ENCODE measurements at regions not wholly inside any gene's neighbourhood (a gene's known extent, or its start where the extent isn't known, plus 50 kb on each side); places are given as distances from the start of the nearest gene placed in this dataset.

GRCh38 chr9:118321788-118322187 is 617.6 kb downstream of the TLR4 start:
- DNase-seq = no peak

DNA sequence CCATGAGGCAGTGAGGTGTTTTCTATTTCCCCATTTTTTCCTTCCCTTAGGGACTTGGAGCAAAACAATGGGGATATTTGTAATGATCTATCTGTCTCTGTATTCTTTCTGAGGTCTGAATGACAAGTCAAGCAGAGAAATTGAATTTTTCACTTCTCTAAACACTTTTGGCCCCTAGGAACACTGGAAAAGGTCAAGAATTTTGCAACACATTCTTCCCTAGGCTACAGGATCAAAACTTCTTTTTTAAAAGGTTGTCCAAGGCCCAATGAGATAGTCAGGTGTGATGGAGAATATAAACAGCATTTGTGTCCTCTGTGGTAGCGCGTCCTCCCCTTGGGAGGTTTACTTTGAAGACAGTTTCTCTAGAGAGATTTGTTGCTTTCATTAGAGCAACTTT is 620.5 kb downstream of the TLR4 start:
- no peak for DNase-seq

GRCh38 chr9:118325757-118326156 is 621.6 kb downstream of the TLR4 start:
- DNase-seq = no peak

DNA sequence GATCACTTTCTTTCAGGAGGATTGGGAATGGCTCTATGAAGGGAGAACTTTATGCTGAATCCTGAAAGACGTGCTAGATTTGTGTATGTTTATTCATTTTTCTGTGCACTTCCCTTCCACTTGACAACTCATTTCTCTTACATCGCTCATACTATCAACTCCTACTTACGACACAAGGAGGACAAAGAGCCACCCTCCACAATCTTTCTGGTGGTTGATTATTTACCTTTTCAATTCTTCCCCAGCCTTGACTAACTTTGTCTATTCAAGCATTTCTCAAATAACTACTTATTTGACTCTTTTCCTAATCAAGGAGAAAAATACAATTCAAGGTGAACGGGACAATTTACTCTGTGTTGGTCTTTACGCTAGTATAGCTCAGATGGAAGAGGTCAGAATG is 622.1 kb downstream of the TLR4 start:
- DNase-seq = no peak

DNA sequence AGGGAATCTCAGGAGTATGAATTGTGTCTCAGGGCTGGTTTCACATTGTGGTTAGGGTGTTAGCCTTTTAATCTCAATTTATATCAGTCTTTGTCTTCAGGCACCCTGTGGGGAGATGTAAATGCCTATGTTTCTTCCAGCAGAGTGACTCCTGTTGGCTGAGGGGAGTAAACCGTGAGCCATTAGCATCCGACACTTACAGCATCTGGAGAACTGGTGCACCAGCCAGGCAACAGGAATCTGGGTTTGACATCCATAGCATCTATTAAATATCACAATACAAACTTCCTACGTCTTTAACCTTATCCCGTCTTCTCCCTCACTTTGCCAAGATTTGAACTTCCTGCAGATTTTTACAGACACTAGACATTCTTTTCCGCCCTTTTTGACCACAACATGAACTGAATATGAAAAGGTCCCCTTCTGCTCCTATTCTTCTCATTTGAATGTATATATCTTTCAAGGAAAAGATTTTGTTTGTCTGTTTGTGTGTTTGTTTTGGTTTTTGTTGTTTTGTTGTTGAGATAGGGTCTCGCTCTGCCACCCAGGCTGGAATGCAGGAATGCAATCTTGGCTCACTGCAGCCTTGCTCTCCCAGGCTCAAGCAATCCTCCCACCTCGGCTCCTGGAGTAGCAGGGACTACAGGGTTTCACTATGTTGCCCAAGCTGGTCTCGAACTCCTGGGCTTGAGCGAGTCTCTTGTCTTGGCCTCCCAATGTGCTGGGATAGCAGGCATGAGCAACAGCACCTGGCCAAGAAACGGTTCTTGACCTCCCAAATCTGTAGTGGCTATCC is 626.2 kb downstream of the TLR4 start:
- DNase-seq = no peak

DNA sequence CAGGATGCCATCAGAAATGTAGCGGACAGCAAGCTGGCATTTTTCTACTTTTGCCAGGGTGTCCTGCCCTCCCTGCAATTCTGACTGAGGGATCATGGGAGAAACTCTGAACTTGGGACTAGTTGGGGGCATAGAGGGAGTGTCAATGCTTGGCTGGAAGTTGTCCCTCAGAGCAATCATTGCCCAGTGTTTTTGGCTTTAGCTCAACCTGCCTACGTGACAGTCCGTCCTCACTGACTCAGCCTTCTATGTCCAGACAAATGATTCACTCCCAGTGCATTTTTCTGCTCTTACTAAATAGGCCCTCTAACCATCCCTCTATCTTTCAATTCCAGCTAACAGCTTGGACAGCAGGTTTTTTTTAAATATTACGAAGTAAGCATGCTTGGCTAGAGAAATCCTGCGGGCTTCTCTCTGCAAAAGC is 627.4 kb downstream of the TLR4 start:
- no peak for DNase-seq

- no peak for DNase-seq
These were observed 632.2 kb downstream of the TLR4 start for GRCh38 chr9:118336250-118336942.

- DNase-seq = no peak
These were observed 632.7 kb downstream of the TLR4 start for GRCh38 chr9:118336943-118337330.

DNA sequence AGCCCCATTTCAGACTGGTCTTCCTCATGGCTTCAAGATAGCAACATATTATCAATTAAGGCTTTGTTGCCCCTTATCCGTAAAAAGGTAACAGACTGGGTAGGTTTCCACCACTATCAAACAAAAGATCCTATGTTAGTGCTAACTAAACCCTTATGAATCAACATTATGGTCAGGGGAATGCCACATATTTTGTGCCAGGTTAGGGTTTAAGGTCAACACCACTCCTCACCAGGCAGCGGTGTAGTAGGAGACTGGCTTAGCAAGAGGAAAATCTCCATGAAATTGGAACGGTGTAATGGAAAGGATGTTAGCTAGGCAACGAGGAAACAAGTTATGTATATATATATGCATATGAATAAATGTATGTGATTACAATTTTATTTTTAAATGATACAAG is 655.8 kb downstream of the TLR4 start:
- no peak for DNase-seq

- DNase-seq = no peak
These were observed 657.9 kb downstream of the TLR4 start for GRCh38 chr9:118362123-118362522.

- DNase-seq = no peak
These were observed 658.4 kb downstream of the TLR4 start for GRCh38 chr9:118362596-118362995.

GRCh38 chr9:118364266-118365106 is 660.3 kb downstream of the TLR4 start:
- no peak for DNase-seq

GRCh38 chr9:118366228-118366627 is 662.0 kb downstream of the TLR4 start:
- no peak for DNase-seq

DNA sequence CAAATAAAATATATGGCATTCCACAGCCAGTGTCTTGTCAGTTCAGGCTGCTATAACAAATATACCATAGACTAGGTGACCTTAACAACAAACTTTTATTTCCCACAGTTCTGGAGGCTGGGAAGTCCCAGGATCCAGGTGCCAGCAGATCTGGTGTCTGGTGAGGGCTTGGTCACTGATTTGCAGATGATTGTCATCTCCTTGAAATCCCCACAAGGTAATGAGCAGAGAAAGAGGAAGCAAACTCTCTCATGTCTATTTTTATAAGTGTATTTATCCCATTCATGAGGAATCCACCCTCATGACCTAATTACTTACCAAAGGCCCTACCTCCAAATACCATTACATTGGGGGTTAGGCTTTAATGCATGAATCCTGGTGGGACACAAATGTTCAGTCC is 663.2 kb downstream of the TLR4 start:
- DNase-seq = no peak

DNA sequence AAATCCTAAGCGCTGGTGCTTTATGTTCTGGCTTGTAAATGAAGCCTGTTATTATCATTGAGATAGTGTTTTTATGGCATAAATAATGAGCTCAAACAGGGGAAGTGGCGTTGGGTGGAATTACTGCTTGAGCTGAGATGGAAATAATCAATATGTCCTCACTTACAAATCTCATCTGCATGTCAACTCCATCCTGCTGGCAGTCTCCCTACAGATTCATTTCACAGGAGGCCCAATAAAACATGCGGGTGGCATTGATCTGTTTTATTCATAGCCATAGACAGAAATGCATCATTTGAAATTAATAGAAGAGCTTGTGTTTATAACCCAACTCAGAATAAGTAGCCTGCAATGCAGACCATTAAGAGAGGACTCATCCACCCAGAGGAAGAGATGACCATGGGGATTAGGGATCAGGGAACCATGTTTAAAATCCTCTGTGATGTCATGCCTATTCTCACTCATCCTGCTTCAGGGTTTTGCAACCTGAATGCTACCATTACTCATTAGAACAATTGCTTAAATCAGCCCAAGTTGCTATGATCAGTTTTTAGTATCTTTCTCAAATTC is 680.4 kb downstream of the TLR4 start:
- no peak for DNase-seq

GRCh38 chr9:118395415-118395814 is 691.2 kb downstream of the TLR4 start:
- DNase-seq = no peak

DNA sequence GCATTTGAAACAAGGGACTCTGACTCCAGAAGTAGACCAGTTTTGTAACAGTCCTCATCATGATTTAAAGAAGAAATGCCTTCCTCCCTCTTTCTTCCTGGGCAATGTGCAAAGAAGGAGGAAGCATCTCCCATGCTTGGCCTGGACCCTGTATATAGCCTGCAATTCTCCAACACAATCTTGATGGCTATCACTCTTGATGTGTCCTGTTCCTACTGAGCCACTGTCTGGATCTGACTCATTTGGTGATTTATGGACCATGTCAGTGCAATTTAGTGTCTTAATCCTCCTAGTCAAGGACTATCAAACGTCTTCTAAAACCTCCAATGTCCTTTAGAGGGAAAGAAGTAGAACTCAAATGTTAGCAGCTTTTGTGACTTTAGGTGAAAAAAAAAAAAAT is 697.3 kb downstream of the TLR4 start:
- no peak for DNase-seq

DNA sequence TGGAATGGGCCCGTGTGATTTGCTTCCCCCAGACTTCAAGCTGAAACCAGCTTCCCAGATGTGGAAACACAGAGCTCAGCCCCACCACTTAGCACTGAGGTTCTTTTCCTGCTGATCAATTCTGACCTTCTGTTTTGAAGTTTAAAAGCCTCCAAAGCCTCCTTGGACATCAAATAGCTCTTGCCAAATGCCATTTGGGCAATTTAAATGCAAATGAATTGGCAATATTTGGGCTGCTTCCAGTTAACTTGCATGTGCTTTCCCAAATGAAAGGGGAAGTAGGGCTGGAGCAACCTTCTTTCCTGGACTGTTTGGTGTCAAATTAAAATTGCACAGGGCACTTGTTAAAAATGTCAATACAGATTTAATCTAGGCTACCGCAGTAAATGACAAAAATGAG is 710.5 kb downstream of the TLR4 start:
- no peak for DNase-seq

DNA sequence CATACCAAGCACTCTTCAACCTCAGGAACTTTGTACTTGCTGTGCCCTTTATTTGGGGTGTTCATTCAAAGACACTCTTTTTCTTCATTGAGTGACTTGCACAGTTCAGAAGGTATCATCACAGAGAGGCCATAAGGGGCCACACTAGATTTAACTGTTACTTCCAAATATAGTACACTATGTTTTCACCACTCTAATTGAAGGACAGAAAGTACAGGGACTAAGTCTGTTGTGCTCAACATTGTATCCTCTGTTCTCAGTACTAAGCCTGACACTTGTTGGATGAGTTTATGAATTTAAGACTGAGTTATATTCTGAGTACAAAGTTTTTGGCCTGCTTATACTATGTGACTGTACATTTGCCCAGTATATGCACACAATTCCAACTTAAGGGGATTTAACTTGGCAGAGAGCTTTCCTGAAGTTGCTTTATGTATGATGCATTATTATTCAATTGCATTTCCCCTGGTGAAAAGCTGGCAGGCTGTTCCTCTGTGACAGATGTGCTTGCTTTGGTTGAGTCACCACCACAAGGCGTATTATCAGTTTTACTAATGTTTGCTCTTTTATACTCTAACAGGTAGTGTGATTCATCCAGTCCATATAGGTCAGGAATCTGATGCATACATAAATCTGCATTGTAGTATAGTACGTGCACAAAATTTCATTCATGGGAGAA is 714.8 kb downstream of the TLR4 start:
- DNase-seq = no peak

DNA sequence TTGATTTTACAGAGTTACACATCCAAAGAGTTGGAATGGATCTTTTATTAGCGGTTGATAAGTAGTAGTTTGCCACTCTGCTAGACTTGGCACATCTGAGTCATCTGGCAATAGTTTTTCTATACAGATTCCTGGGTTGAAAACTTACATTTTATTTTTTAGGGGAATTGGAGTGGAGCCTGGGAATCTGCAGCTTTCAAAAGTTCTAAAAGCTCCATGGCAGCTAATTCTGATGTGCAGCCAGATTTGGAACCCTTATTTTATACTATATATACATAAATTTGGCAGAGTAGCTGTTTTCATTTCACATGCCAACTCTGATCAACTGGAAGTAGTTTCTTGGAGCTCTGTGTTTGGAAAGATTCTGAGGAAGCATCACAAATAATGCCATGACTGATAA is 715.5 kb downstream of the TLR4 start:
- DNase-seq = no peak

- DNase-seq = no peak
These were observed 718.3 kb downstream of the TLR4 start for GRCh38 chr9:118422508-118422907.

DNA sequence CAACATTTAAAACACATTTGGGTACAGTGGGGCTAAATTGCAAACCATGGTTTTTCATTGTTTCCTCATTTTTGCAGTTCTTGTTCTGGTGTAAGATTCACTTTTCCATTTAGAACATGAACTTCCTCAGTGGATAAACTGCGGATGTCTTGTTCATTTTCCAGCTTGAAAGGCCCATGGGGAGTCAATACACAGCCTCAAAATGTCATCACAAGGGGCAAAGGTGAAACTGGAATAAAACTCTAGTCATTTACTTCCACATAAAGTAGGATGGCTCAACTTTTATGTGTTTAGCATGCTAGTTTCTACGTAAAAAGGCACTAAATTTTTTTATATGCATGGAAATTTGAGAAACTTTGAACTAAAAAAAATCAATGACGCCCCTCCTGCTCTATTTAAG is 718.8 kb downstream of the TLR4 start:
- no peak for DNase-seq

DNA sequence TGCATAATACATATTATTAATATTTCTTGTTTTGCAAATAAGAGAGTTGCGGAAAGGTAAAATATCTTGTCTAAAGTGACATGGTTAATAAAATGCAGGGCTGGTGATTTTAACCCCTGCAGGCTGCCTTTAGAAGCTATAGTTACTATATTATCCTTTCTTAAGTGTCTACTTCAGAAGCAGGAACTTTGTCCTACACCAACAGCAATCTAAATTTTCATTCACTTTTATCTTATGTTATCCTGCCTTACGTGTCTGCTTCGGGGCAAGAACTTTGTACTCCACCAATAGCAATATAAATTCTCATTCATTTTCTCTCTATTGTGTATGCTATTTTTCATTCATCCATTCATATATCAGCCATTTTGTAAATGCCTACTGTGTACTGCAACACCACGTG is 719.5 kb downstream of the TLR4 start:
- DNase-seq = no peak

All from activated naive CD4-positive, alpha-beta T cell treated with anti-CD3 and anti-CD28 coated beads, Interleukin-2, amount 50 U/mL, for 16 hours (primary cell).